DOHH2 (cell line): ENCODE measurements at regions not wholly inside any gene's neighbourhood (a gene's known extent, or its start where the extent isn't known, plus 50 kb on each side); places are given as distances from the start of the nearest gene placed in this dataset.

Source experiments
- H3F3A ChIP-seq: fragments of 200-600 bp; sonication (generic), shearing (Covaris generic); 2 replicates; pipeline ENCODE4 v1.6.0; 2016; ENCODE audit warnings: antibody characterized with exemption, mild to moderate bottlenecking; ENCODE audit not compliant: control insufficient read depth, insufficient read depth
- H3K27ac ChIP-seq: fragments of 200-600 bp; sonication (generic); 2 replicates; pipeline ENCODE4 v1.5.1; 2014; ENCODE audit warnings: low read depth, mild to moderate bottlenecking, low read length, moderate library complexity
- H3K27me3 ChIP-seq: fragments of 200-600 bp; sonication (generic); 2 replicates; pipeline ENCODE4 v1.6.1; 2014; ENCODE audit warnings: mild to moderate bottlenecking, low read length, mixed read lengths; ENCODE audit not compliant: control insufficient read depth
- H3K36me3 ChIP-seq: fragments of 200-600 bp; sonication (generic); 2 replicates; pipeline ENCODE4 v1.6.1; 2014; ENCODE audit warnings: mild to moderate bottlenecking, low read length, moderate library complexity, mixed read lengths; ENCODE audit not compliant: control insufficient read depth
- H3K4me1 ChIP-seq: fragments of 200-600 bp; sonication (generic); 2 replicates; pipeline ENCODE4 v1.6.1; 2014; ENCODE audit warnings: mild to moderate bottlenecking, low read length, mixed read lengths; ENCODE audit not compliant: control insufficient read depth
- H3K4me2 ChIP-seq: fragments of 200-600 bp; sonication (generic); 2 replicates; pipeline ENCODE4 v1.6.0; 2014; ENCODE audit warnings: mild to moderate bottlenecking, low read length, moderate library complexity
- H3K4me3 ChIP-seq: fragments of 200-600 bp; sonication (generic); 2 replicates; pipeline ENCODE4 v1.5.1; 2014; ENCODE audit warnings: mild to moderate bottlenecking, low read length, mixed read lengths
- H3K79me2 ChIP-seq: fragments of 200-600 bp; sonication (generic); 2 replicates; pipeline ENCODE4 v1.6.1; 2014; ENCODE audit warnings: mild to moderate bottlenecking, low read length, mixed read lengths; ENCODE audit not compliant: control insufficient read depth
- H3K9me2 ChIP-seq: fragments of 200-600 bp; sonication (generic); replicated peaks from 2 replicates; pipeline ENCODE4 v1.6.1; 2014; ENCODE audit warnings: mild to moderate bottlenecking, low read length, mixed read lengths; ENCODE audit not compliant: control insufficient read depth
- H3K9me3 ChIP-seq: fragments of 200-600 bp; sonication (generic); 2 replicates; pipeline ENCODE4 v1.6.1; 2014; ENCODE audit warnings: antibody characterized with exemption, low read length, mixed read lengths; ENCODE audit not compliant: control insufficient read depth, insufficient read depth
- H4K20me1 ChIP-seq: fragments of 200-600 bp; sonication (generic); 2 replicates; pipeline ENCODE4 v1.6.0; 2014; ENCODE audit warnings: low read depth, mild to moderate bottlenecking, antibody characterized with exemption, low read length, moderate library complexity; ENCODE audit not compliant: control insufficient read depth, insufficient read depth
- EZH2phosphoT487 ChIP-seq: fragments of 200-600 bp; sonication (generic); IDR thresholded peaks from 2 replicates; pipeline ENCODE4 v1.6.1; 2017; ENCODE audit warnings: borderline replicate concordance, mild to moderate bottlenecking, antibody characterized with exemption, low read length, moderate library complexity, mixed read lengths
- TF ChIP-seq, protein P1 (sequence below): fragments of 200-600 bp; sonication (generic); IDR thresholded peaks from one replicate; pipeline ENCODE4 v1.5.1; 2014; ENCODE audit warnings: antibody characterized with exemption, mild to moderate bottlenecking, low read depth, low read length; ENCODE audit not compliant: poor library complexity, severe bottlenecking

DNA sequence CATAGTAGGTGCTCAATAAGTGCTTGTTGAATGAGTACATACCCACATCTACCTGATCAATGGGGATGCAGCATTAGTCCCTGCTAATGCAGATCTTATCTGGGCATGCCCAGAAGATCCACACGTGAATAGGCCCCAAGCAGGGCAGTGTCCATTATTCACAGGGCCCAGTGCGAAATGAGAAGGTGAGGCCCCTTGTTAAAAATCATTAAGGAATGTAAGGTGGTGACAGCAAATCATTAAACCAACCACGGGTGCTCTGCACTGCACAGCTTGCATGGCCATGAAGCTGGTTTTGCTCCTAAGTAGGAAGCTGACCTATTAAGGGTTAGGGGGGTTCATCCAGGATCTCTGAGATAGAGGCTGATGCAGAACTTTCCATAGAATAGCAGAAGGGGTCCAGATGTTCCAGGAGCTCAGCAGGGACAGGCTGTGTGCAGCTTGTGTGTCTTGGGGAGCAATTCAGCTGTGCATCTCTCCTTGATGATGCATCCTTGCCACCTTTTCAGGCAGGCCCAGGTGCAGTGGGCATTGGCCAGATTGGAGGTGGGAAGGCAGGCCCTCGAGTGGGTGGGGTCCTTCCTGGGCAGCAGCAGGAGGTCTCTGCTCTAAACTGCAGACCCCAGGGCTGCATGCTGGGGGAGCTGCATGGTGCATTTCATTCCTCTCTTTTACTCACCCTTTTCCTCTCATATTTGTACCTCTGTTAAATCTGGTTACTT, 231.3 kb upstream of the PWP1 start:
- no peak overlapping the region for H3K4me3 ChIP-seq
- no peaks in the 10 kb centered on the region for H3K9me2 ChIP-seq
- no peaks in the 10 kb centered on the region for H4K20me1 ChIP-seq
- no peaks in the 10 kb centered on the region for H3K79me2 ChIP-seq
- no peak overlapping the region for H3K4me2 ChIP-seq
- TF ChIP-seq, protein P1, sequence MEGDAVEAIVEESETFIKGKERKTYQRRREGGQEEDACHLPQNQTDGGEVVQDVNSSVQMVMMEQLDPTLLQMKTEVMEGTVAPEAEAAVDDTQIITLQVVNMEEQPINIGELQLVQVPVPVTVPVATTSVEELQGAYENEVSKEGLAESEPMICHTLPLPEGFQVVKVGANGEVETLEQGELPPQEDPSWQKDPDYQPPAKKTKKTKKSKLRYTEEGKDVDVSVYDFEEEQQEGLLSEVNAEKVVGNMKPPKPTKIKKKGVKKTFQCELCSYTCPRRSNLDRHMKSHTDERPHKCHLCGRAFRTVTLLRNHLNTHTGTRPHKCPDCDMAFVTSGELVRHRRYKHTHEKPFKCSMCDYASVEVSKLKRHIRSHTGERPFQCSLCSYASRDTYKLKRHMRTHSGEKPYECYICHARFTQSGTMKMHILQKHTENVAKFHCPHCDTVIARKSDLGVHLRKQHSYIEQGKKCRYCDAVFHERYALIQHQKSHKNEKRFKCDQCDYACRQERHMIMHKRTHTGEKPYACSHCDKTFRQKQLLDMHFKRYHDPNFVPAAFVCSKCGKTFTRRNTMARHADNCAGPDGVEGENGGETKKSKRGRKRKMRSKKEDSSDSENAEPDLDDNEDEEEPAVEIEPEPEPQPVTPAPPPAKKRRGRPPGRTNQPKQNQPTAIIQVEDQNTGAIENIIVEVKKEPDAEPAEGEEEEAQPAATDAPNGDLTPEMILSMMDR: no peak
- TF ChIP-seq EZH2phosphoT487: no peak
- no peaks in the 10 kb centered on the region for H3F3A ChIP-seq
- no peaks in the 10 kb centered on the region for H3K4me1 ChIP-seq
- no peak overlapping the region for H3K27ac ChIP-seq
- no peaks in the 10 kb centered on the region for H3K27me3 ChIP-seq
- no peaks in the 10 kb centered on the region for H3K36me3 ChIP-seq
- H3K9me3 ChIP-seq: no peaks in the 10 kb centered on the region

DNA sequence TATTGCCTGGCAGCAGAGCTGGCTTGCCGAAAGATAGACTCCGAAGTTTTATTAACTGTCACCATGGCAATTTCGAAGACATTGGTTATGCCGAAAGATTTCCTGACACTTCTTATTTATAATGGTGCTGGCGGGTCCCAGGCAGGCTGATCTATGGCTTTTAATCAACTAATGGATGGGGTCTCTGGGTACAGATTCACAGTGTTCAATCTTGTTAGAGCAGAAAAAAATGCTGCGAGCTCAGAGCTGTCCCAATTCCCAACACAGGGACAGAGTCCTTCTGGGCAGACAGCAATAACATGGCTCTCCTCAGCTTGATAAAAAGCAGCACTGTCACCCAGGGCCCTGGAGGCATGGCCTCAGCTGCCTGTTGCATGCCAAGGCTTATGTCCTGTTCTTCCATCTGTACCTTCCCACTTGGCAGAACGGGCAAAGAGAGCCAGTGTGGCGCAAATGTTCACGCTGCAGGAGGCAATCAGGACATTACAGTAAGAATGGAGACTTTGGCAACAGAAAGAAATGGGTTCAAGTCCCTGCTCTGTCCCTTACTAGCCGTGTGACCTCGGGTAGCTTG, 228.2 kb upstream of the PWP1 start:
- H3K9me3 ChIP-seq: 0 out of 2 replicates have a peak, but pooled peaks cover 6% of the 10 kb centered on the region
- no peaks in the 10 kb centered on the region for H3K79me2 ChIP-seq
- no peak for TF ChIP-seq EZH2phosphoT487
- TF ChIP-seq, protein P1: no peak
- H3K4me2 ChIP-seq: no peak overlapping the region
- H4K20me1 ChIP-seq: no peaks in the 10 kb centered on the region
- H3K27ac ChIP-seq: no peak overlapping the region
- no peaks in the 10 kb centered on the region for H3K36me3 ChIP-seq
- no peaks in the 10 kb centered on the region for H3F3A ChIP-seq
- H3K9me2 ChIP-seq: no peaks in the 10 kb centered on the region
- H3K4me1 ChIP-seq: no peaks in the 10 kb centered on the region
- H3K27me3 ChIP-seq: no peaks in the 10 kb centered on the region
- H3K4me3 ChIP-seq: no peak overlapping the region

DNA sequence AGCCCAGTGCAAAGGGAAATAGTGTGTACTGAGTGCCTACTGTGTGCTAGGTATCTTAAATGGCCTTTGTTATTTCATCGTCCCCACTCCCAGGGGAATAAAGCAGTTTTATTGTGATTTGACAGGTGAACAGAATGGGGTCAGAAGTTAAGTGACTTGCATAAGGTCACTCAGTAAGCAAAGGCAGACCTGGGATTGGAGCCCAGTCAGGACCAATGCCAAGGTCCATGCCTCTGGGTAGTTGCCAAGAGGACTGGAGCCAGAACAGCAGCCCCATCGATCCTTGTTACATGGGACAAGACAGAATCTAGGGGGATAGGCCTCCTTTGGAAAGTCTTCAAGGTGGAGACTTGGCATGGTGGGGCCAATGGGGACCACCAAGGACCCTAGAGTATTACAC, 227.4 kb upstream of the PWP1 start:
- no peaks in the 10 kb centered on the region for H3K9me2 ChIP-seq

More for the DNA sequence above, 227.4 kb upstream of the PWP1 start:
- no peaks in the 10 kb centered on the region for H3K36me3 ChIP-seq
- H3K27ac ChIP-seq: no peak overlapping the region
- no peaks in the 10 kb centered on the region for H3K27me3 ChIP-seq
- no peaks in the 10 kb centered on the region for H3F3A ChIP-seq
- 0 out of 2 replicates have a peak, but pooled peaks cover 6% of the 10 kb centered on the region for H3K9me3 ChIP-seq
- H3K4me3 ChIP-seq: no peak overlapping the region
- no peaks in the 10 kb centered on the region for H4K20me1 ChIP-seq
- no peaks in the 10 kb centered on the region for H3K4me1 ChIP-seq
- TF ChIP-seq, protein P1: no peak
- no peak for TF ChIP-seq EZH2phosphoT487
- no peaks in the 10 kb centered on the region for H3K79me2 ChIP-seq
- no peak overlapping the region for H3K4me2 ChIP-seq
